GM23338 (cell line): ENCODE measurements at regions not wholly inside any gene's neighbourhood (a gene's known extent, or its start where the extent isn't known, plus 50 kb on each side); places are given as distances from the start of the nearest gene placed in this dataset.
"Not testable (repeated sequence)": the region's sequence is repeated elsewhere in the genome, so short reads cannot be mapped to it uniquely, and the experiment has no call there.

Source experiments
- CREB1 ChIP-seq: fragments of 250-450 bp; sonication (Bioruptor Pico); IDR thresholded peaks from 2 replicates; pipeline ENCODE4 v1.5.0; 2020; ENCODE audit warnings: low read depth, mild to moderate bottlenecking, moderate library complexity
- TF ChIP-seq, protein P1 (sequence below), 2 experiments: fragments of 200-600 bp in 1 of 2; sonication (generic) in 1 of 2; conservative IDR thresholded peaks; 2 replicates each; pipeline versions ENCODE4 v1.5.1 to v1.6.1; 2016 to 2017; ENCODE audit warnings: antibody characterized with exemption in 2 of 2, low read depth in 2 of 2, mild to moderate bottlenecking in 2 of 2, moderate library complexity in 1 of 2

DNA sequence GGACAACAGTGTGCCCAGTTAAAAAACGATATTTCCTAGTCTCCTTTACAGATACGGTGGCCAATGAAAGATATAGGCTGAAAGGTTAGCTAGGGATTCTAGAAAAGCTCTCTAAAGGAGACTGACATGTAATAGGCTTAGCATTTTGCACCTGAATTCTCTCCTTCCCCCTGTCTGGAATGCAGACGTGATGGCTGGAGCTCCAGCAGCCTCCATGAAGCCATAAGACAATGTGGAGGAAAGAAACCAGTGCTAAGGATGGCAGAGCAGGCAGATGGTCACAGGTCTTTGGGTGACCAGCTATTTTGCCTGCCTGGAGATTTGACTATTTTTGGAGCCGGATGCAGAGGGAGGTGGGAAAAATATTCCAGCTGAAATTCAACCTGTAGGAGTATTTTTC lies 286.2 kb upstream of the PLGLB2 start:
- not testable (repeated sequence) for TF ChIP-seq CREB1 (CRISPR knock-in tag)
- TF ChIP-seq, protein P1, sequence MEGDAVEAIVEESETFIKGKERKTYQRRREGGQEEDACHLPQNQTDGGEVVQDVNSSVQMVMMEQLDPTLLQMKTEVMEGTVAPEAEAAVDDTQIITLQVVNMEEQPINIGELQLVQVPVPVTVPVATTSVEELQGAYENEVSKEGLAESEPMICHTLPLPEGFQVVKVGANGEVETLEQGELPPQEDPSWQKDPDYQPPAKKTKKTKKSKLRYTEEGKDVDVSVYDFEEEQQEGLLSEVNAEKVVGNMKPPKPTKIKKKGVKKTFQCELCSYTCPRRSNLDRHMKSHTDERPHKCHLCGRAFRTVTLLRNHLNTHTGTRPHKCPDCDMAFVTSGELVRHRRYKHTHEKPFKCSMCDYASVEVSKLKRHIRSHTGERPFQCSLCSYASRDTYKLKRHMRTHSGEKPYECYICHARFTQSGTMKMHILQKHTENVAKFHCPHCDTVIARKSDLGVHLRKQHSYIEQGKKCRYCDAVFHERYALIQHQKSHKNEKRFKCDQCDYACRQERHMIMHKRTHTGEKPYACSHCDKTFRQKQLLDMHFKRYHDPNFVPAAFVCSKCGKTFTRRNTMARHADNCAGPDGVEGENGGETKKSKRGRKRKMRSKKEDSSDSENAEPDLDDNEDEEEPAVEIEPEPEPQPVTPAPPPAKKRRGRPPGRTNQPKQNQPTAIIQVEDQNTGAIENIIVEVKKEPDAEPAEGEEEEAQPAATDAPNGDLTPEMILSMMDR (conservative IDR thresholded peaks at IDR 0.05; ENCODE audit: low read depth in 2 of 2) = not testable (repeated sequence)
